ENCODE measurements at regions not wholly inside any gene's neighbourhood (a gene's known extent, or its start where the extent isn't known, plus 50 kb on each side); places are given as distances from the start of the nearest gene placed in this dataset.

- no peak overlapping the region for H3K4me3 ChIP-seq
- FAIRE-seq, result no peak
- TF ChIP-seq RARB (CRISPR knock-in tag; IDR thresholded peaks at IDR 0.05) (no peak), ZSCAN20 (CRISPR knock-in tag; IDR thresholded peaks at IDR 0.05) (no peak), CEBPB (IDR thresholded peaks at IDR 0.05) (no peak), REST (IDR thresholded peaks at IDR 0.05) (no peak), TFCP2L1 (CRISPR knock-in tag; IDR thresholded peaks at IDR 0.05) (no peak), FOXS1 (CRISPR knock-in tag; IDR thresholded peaks at IDR 0.05) (no peak), CHD2 (IDR thresholded peaks at IDR 0.05; ENCODE audit: low read length, partially characterized antibody) (no peak), MAFK (IDR thresholded peaks at IDR 0.05; ENCODE audit: partially characterized antibody) (no peak), HEYL (CRISPR knock-in tag; IDR thresholded peaks at IDR 0.05) (no peak), CBX2 (IDR thresholded peaks at IDR 0.05; ENCODE audit: borderline replicate concordance, low read depth) (no peak), BCL3 (IDR thresholded peaks at IDR 0.05) (no peak), PBX3 (IDR thresholded peaks at IDR 0.05) (no peak), RNF2 (IDR thresholded peaks at IDR 0.05; ENCODE audit: borderline replicate concordance, low read depth) (no peak), EHF (CRISPR knock-in tag; IDR thresholded peaks at IDR 0.05) (no peak)
- no peak overlapping the region for H3K4me2 ChIP-seq
- H3K27ac ChIP-seq, result no peak overlapping the region
- no peak for DNase-seq (ENCODE audit: low read depth in 1 of 2, low spot score in 1 of 2)
- 61% methylated on average over 2 of the region's 2 CpGs for WGBS (ENCODE audit: missing lambda C conversion rate)
- ATAC-seq, result no peak
- CTCF ChIA-PET, result interaction anchor here (1.2 to 1.5 kb wide), 5 partner anchors 10 to 402 kb away, joined by 3 to 5 read pairs (median 3); no protein-coding TSS in a partner anchor
- H3K9me3 ChIP-seq, result no peaks in the 10 kb centered on the region
- peaks cover 9% of the 10 kb centered on the region for H3K4me1 ChIP-seq
- POLR2A ChIA-PET, result interaction anchor here (1.2 kb wide), 1 partner anchor 67 kb away, joined by 6 read pairs; the partner anchor contains the start of gene BTG1
These were observed 67.5 kb upstream of the BTG1 start for GRCh38 chr12:92213166-92213565.

GRCh38 chr12:92210071-92210470 is 64.4 kb upstream of the BTG1 start:
- ChIA-PET POLR2A (no interaction called here), CTCF (no interaction called here)
- Histone ChIP-seq H3K4me3 (no peak overlapping the region), H3K4me1 (peaks cover 29% of the 10 kb centered on the region), H3K4me2 (no peak overlapping the region), H3K27ac (no peak overlapping the region), H3K9me3 (no peaks in the 10 kb centered on the region)
- WGBS (ENCODE audit: missing lambda C conversion rate), result 89% methylated on average over 4 of the region's 4 CpGs
- FAIRE-seq (no peak), DNase-seq (ENCODE audit: low read depth in 1 of 2, low spot score in 1 of 2) (no peak), ATAC-seq (no peak)
- no peak for TF ChIP-seq E2F6 (IDR thresholded peaks at IDR 0.05; ENCODE audit: borderline replicate concordance, low read depth)
- no peak for TF ChIP-seq ATOH8 (CRISPR knock-in tag; IDR thresholded peaks at IDR 0.05; ENCODE audit: low read depth)
- TF ChIP-seq MAZ (IDR thresholded peaks at IDR 0.05; ENCODE audit: borderline replicate concordance, low read depth, low read length), result no peak
- TF ChIP-seq ZC3H11A (IDR thresholded peaks at IDR 0.05), result no peak
- TF ChIP-seq CBX2 (IDR thresholded peaks at IDR 0.05; ENCODE audit: borderline replicate concordance, low read depth), result no peak
- no peak for TF ChIP-seq ELK1 (IDR thresholded peaks at IDR 0.05; ENCODE audit: low read depth, low read length)
- TF ChIP-seq MYC (IDR thresholded peaks at IDR 0.05; ENCODE audit: borderline replicate concordance, low read length), result no peak
- TF ChIP-seq POLR2AphosphoS2 (conservative IDR thresholded peaks at IDR 0.05; ENCODE audit: low read length), result no peak
- TF ChIP-seq PHF8 (IDR thresholded peaks at IDR 0.05; ENCODE audit: borderline replicate concordance, low read depth), result no peak
- TF ChIP-seq RAD21 (conservative IDR thresholded peaks at IDR 0.05 in 1 of 2, IDR thresholded peaks at IDR 0.05 in 1 of 2), result no peak
- TF ChIP-seq SREBF2 (IDR thresholded peaks at IDR 0.05), result no peak
- TF ChIP-seq HDAC2 (IDR thresholded peaks at IDR 0.05), result no peak
- TF ChIP-seq RNF2 (IDR thresholded peaks at IDR 0.05; ENCODE audit: borderline replicate concordance, low read depth), result no peak
- no peak for TF ChIP-seq ZNF302 (CRISPR knock-in tag; IDR thresholded peaks at IDR 0.05)
- TF ChIP-seq CTCF (IDR thresholded peaks at IDR 0.05), result no peak

Data from A549 (cell line).